GM12891 (cell line): ENCODE measurements at regions not wholly inside any gene's neighbourhood (a gene's known extent, or its start where the extent isn't known, plus 50 kb on each side); places are given as distances from the start of the nearest gene placed in this dataset.

Source experiments
- PAX5 ChIP-seq: IDR thresholded peaks from 2 replicates; pipeline ENCODE4 v1.6.1; 2011; ENCODE audit warnings: low read length, moderate library complexity, mild to moderate bottlenecking; ENCODE audit not compliant: insufficient read depth, severe bottlenecking
- TAF1 ChIP-seq: IDR thresholded peaks from 2 replicates; pipeline ENCODE4 v1.6.1; 2011; ENCODE audit warnings: low read depth, low read length, control low read depth

DNA sequence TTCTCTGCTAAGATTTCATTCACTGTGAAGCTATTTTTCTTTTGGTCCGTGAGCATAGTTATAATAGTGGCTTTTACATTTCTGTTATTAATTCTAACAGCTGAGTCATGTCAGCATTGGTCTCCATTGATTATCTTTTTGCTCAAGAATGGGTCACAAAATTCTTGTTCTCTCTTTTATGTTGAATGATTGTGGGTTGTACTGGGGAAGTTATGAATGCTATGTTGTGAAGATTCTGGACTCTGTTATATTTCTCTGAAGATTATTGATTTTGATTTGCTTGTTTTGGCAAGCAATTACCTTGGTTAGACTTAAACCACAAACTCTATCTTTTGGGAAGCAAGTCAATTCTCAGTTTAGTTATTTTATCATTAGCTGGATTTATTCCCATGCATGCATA, 98.8 kb downstream of the IRX5 start:
- no peak for TF ChIP-seq PAX5
- no peak for TF ChIP-seq TAF1
